ENCODE measurements at regions not wholly inside any gene's neighbourhood (a gene's known extent, or its start where the extent isn't known, plus 50 kb on each side); places are given as distances from the start of the nearest gene placed in this dataset.

DNA sequence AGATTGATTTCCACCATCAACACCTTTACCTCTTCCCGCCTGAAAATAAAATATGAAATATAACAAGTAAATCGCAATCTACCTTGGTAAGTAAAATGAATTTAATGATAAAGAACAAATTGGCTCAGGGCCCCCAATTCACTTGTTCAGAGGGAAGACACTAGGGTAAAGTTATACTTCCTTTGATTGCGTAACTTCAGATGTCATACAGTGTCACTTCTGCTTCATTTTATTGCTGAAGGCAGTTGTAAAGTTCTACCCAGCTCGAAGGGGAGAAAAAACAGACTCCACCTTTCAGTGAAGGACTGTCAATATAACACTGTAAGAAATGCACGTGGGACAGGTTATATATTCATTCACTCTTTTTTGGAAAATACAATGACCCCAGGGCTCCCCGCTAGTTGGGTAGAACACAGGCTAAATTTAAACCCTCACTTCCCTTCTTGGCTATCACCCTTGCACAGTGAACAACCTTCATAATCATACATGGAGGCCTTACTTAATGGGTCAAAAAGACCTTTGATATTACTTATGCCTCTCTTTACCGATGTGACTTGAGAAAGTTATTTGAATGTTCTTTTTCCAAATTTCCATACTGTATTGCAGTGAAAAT lies 848.8 kb downstream of the MAT2B start:
- TF ChIP-seq CTCF (IDR thresholded peaks at IDR 0.05) (no peak), POLR2A (IDR thresholded peaks at IDR 0.05) (no peak)
